ENCODE measurements at regions not wholly inside any gene's neighbourhood (a gene's known extent, or its start where the extent isn't known, plus 50 kb on each side); places are given as distances from the start of the nearest gene placed in this dataset.
A peak's percentile ranks its signal among the peaks of the same experiment; 100 is the strongest.

DNA sequence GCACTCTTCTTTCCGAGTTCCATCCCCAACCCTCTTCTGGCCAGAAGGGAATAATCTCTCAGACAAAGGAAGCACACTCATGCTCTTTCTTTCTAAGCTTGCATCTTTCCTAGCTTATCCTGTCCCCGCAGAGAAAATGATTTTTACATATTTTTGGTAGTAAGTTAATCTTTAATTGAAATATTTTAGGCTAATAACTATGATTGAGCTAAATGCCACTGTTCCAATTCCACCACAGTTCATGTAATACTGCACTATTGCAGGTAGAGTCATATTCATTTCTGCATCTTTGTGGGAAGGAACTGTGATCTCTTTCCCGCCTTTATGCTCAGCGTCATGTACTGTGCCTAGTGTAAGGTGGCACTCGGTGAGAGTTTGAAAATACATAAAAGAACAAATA, 158.9 kb upstream of the FOXG1 start:
- TF ChIP-seq, protein P1, sequence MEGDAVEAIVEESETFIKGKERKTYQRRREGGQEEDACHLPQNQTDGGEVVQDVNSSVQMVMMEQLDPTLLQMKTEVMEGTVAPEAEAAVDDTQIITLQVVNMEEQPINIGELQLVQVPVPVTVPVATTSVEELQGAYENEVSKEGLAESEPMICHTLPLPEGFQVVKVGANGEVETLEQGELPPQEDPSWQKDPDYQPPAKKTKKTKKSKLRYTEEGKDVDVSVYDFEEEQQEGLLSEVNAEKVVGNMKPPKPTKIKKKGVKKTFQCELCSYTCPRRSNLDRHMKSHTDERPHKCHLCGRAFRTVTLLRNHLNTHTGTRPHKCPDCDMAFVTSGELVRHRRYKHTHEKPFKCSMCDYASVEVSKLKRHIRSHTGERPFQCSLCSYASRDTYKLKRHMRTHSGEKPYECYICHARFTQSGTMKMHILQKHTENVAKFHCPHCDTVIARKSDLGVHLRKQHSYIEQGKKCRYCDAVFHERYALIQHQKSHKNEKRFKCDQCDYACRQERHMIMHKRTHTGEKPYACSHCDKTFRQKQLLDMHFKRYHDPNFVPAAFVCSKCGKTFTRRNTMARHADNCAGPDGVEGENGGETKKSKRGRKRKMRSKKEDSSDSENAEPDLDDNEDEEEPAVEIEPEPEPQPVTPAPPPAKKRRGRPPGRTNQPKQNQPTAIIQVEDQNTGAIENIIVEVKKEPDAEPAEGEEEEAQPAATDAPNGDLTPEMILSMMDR (IDR thresholded peaks at IDR 0.05) = no peak

DNA sequence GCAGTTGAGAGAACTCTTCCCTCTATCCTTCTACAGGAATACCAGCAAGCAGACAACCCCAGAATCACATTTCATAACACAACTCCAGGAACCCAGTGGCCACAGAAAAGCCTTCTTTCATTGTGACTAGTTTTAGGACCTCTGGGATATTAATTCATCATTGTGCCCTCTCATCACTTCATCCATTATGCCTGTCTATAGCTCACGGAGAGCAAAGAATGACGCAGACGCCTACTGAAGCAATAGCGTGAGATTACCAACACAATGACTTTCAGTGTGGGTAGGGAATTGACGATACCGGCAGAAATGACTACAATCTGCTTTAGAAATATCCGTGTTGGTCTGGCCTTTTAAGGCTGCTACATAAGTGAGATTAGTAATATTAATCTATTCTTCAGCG, 158.1 kb upstream of the FOXG1 start:
- TF ChIP-seq, protein P1 (IDR thresholded peaks at IDR 0.05) = no peak

DNA sequence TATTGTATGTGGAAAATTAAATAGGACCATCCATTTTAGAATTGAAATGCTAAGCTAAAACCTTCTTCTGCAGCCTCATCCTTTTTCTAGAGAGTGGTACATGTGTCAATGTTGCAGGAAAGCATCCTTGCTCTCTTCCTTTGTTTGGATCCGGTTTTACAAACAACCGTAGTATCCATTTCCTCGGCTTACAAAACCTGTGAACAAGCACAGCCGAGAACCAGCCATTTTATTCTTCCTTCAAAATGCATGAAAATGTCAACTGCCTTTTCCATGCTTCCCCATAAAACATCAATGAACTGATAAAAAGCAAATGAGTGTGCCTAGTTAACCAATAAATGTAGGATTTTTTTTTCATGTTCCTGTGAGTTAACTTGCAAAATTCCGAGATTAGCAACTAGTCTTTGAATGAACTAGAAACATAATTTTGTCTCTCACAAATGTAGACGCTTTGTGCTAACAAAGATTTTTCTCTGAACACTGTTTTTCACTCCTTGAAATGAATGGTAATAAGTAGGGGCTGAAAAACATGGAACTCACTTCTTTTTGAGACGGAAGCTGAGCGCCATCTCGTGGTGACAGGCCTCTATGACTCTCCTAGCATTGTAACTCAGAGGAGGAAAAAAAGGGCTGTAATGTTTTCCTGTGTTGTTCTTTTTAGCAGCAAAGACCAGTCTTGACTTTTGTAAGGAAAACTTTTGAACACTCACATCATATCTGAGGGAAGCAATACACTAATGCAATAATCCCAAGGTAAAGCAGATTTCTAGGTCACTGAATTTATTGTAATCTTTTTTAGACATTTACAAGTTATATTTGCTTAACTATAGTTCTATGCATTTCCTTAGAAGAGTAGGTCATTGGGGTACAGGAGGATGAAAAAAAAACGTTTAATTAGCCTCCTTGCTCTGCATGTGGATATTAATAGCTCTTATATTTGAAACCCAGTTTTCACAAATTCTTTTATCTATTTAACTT, 157.4 kb upstream of the FOXG1 start:
- TF ChIP-seq, protein P1 (IDR thresholded peaks at IDR 0.05) = peak; percentile 92

DNA sequence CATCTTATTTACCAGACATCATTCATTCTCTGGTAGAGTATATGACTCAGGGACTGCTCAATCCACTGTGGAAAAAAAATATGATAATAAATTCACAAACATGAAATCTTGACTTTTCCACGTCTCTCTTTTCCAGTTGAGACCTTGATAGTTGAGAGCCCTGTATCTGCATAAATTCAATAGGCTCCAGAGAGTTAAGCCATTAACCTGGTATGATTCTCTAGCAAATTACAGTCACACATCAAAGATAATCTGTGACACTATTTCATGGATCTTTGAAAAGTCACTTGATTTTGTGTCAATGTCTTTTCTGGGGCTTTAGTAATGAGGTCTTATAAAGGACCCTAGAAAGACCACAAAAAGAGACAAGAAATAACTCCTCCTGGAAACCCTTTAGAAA, 154.2 kb upstream of the FOXG1 start:
- TF ChIP-seq, protein P1 (IDR thresholded peaks at IDR 0.05) = no peak

DNA sequence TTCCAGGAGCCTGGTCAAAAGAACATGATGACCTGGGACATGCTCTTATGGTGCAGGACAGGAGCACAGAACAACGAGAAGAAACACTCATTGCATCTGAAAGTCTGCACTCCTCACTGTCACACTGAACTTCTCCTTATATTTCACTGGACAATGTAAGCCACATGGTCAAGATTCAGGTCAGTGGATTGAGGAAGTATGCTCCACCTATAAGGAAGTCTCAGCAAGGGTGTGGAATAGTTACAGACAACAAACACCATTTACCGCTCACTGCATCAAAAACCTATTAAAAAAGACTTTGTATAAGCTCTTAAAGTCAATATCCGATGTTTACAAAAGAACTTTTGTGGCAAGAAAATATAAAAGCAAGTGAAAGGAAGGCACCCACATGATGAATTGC, 153.1 kb upstream of the FOXG1 start:
- TF ChIP-seq, protein P1 (IDR thresholded peaks at IDR 0.05) = no peak

DNA sequence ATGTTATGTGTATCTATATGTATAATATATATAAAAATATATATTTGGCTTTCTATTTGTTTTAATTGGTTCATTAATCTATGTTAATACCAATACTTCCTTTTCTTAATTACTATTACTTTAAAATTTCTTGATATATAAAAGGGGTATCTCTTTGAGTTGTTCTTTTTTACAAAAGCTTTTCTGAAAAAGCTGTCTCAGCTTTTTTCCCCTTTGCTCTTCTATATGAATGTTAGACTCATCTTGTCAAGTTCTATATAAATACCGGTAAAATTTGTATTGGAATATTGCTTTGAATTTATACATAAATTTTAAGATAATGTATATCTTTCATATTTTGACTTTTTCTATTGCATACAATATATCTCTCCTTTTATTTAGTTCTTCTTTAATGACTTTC, 139.8 kb upstream of the FOXG1 start:
- TF ChIP-seq, protein P1 (IDR thresholded peaks at IDR 0.05) = no peak

DNA sequence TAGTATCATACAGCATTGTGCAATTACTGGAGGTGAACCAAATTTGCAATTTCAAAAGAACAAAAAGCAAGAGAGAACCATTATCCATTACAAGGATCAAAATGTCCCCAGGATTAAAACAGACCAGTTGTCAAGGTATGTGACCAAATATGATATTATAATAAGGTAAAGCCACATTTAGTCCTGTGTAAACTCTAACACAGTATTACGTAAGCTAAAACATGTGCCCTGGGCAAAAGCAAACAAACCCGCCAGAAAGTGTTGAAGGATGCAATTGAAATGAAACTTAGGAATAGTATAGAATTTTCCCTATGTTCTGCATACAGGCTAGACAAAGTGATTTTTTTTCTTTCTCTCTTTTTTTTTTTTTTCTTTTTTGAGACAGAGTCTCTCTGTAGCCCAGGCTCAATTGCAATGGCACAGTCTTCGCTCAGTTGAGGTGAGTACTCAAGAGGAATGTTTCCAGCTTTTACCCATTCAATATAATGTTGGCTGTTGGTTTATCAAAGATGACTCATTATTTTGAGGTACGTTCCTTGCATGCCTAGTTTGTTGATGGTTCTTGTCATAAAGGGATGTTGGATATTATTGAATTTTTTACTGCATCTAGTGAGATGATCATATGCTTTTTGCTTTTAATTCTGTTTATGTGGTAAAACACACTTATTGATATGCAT, 137.1 kb upstream of the FOXG1 start:
- TF ChIP-seq, protein P1 (IDR thresholded peaks at IDR 0.05) = no peak

Measured in LNCAP (cell line).